ENCODE measurements at regions not wholly inside any gene's neighbourhood (a gene's known extent, or its start where the extent isn't known, plus 50 kb on each side); places are given as distances from the start of the nearest gene placed in this dataset.

- TF ChIP-seq NFE2L1 (CRISPR knock-in tag; IDR thresholded peaks at IDR 0.05), result no peak
- no peak for TF ChIP-seq RORB (CRISPR knock-in tag; IDR thresholded peaks at IDR 0.05)
- TF ChIP-seq GRHL2 (CRISPR knock-in tag; IDR thresholded peaks at IDR 0.05; ENCODE audit: insufficient replicate concordance, severe bottlenecking), result no peak
- TF ChIP-seq ETV6 (CRISPR knock-in tag; IDR thresholded peaks at IDR 0.05), result no peak
- no peak for TF ChIP-seq HMGA2 (CRISPR knock-in tag; IDR thresholded peaks at IDR 0.05)
- no peak for TF ChIP-seq AFF4 (CRISPR knock-in tag; IDR thresholded peaks at IDR 0.05; ENCODE audit: borderline replicate concordance)
- no peaks in the 10 kb centered on the region for H3K36me3 Mint-ChIP-seq
- no peak for DNase-seq (ENCODE audit: low spot score)
- no peak overlapping the region for H3K27ac Mint-ChIP-seq
- ATAC-seq, result no peak; the same call in 1 of the 2 replicates
- ChIA-PET CTCF (no interaction called here), POLR2A (no interaction called here)
- no peaks in the 10 kb centered on the region; the same call in 1 of the 2 replicates for H3K27me3 Mint-ChIP-seq (ENCODE audit: low read depth)
- no peak overlapping the region for H3K4me3 Mint-ChIP-seq
- H3K9me3 Mint-ChIP-seq, result no peaks in the 10 kb centered on the region
- no peaks in the 10 kb centered on the region for H3K4me1 Mint-ChIP-seq
These were observed 531.8 kb upstream of the GALNTL6 start for GRCh38 chr4:171281359-171281758.

- ATAC-seq (no peak), DNase-seq (ENCODE audit: low spot score) (no peak)
- POLR2A ChIA-PET, result no interaction called here
- CTCF ChIA-PET, result no interaction called here
- Mint-ChIP-seq H3K9me3 (no peaks in the 10 kb centered on the region), H3K36me3 (no peaks in the 10 kb centered on the region), H3K4me3 (no peak overlapping the region), H3K27ac (no peak overlapping the region), H3K4me1 (no peaks in the 10 kb centered on the region), H3K27me3 (ENCODE audit: low read depth) (no peaks in the 10 kb centered on the region; the same call in 1 of the 2 replicates)
- no peak for TF ChIP-seq ETV6 (CRISPR knock-in tag; IDR thresholded peaks at IDR 0.05)
- TF ChIP-seq CDX4 (CRISPR knock-in tag; IDR thresholded peaks at IDR 0.05; ENCODE audit: borderline replicate concordance), result no peak
- no peak for TF ChIP-seq TCF7 (CRISPR knock-in tag; IDR thresholded peaks at IDR 0.05; ENCODE audit: low read depth)
- no peak for TF ChIP-seq ZMAT4 (CRISPR knock-in tag; IDR thresholded peaks at IDR 0.05)
- TF ChIP-seq ZBTB43 (CRISPR knock-in tag; IDR thresholded peaks at IDR 0.05), result no peak
- no peak for TF ChIP-seq CREM (CRISPR knock-in tag; IDR thresholded peaks at IDR 0.05)
- TF ChIP-seq ZBTB21 (CRISPR knock-in tag; IDR thresholded peaks at IDR 0.05; ENCODE audit: borderline replicate concordance), result no peak
- no peak for TF ChIP-seq ZNF263 (CRISPR knock-in tag; IDR thresholded peaks at IDR 0.05; ENCODE audit: low read depth)
- no peak for TF ChIP-seq ZNF138 (CRISPR knock-in tag; conservative IDR thresholded peaks at IDR 0.05)
- TF ChIP-seq E2F5 (CRISPR knock-in tag; IDR thresholded peaks at IDR 0.05), result no peak
- TF ChIP-seq NFE2L1 (CRISPR knock-in tag; IDR thresholded peaks at IDR 0.05), result no peak
- no peak for TF ChIP-seq MXD4 (CRISPR knock-in tag; IDR thresholded peaks at IDR 0.05; ENCODE audit: borderline replicate concordance)
- no peak for TF ChIP-seq SP1 (CRISPR knock-in tag; conservative IDR thresholded peaks at IDR 0.05)
- no peak for TF ChIP-seq IRF2 (CRISPR knock-in tag; IDR thresholded peaks at IDR 0.05; ENCODE audit: borderline replicate concordance, low read depth)
- TF ChIP-seq FOXP1 (CRISPR knock-in tag; IDR thresholded peaks at IDR 0.05; ENCODE audit: borderline replicate concordance), result no peak
- TF ChIP-seq RELA (CRISPR knock-in tag; IDR thresholded peaks at IDR 0.05; ENCODE audit: borderline replicate concordance), result no peak
- no peak for TF ChIP-seq SMAD4 (CRISPR knock-in tag; IDR thresholded peaks at IDR 0.05)
- TF ChIP-seq AR (CRISPR knock-in tag; IDR thresholded peaks at IDR 0.05), result no peak
- no peak for TF ChIP-seq MAX (CRISPR knock-in tag; IDR thresholded peaks at IDR 0.05)
- no peak for TF ChIP-seq ZSCAN18 (CRISPR knock-in tag; IDR thresholded peaks at IDR 0.05)
These were observed 534.1 kb upstream of the GALNTL6 start for GRCh38 chr4:171279131-171279530.
